ENCODE measurements at regions not wholly inside any gene's neighbourhood (a gene's known extent, or its start where the extent isn't known, plus 50 kb on each side); places are given as distances from the start of the nearest gene placed in this dataset.

GRCh38 chr18:1408376-1408775 is 503.7 kb downstream of the ADCYAP1 start (continued):
- TF ChIP-seq REST (IDR thresholded peaks at IDR 0.05; ENCODE audit: low read depth) (no peak), ZNF274 (IDR thresholded peaks at IDR 0.05; ENCODE audit: low read depth, low read length) (no peak)

- ChIA-PET CTCF (no interaction called here), POLR2A (no interaction called here), RAD21 (ENCODE audit: low non-redundant PET in 1 of 2, low total read pairs in 2 of 2, uncharacterized antibody in 2 of 2, unreplicated experiment in 2 of 2) (no interaction called here)
- no peak for ATAC-seq
- H3K4me2 ChIP-seq (ENCODE audit: low read length): no peak overlapping the region
- H3K36me3 ChIP-seq (ENCODE audit: control insufficient read depth in 1 of 2, insufficient read depth in 2 of 2, low read length in 2 of 2): no peaks in the 10 kb centered on the region
- intact Hi-C loops (cut with micrococcal nuclease): no loop called here
- no peaks in the 10 kb centered on the region for H3K79me2 ChIP-seq (ENCODE audit: insufficient read depth, low read length)
- H4K20me1 ChIP-seq (ENCODE audit: insufficient read depth): no peaks in the 10 kb centered on the region
- H3K9ac ChIP-seq (ENCODE audit: low read length): no peak overlapping the region
- H3K27ac ChIP-seq (ENCODE audit: low read depth, low read length): no peak overlapping the region
- H2AFZ ChIP-seq (ENCODE audit: low read depth, low read length, poor library complexity, severe bottlenecking): no peak overlapping the region
- TF ChIP-seq ZFX (IDR thresholded peaks at IDR 0.05) (no peak), FOSL1 (IDR thresholded peaks at IDR 0.05; ENCODE audit: low read depth) (0 out of 2 replicates have a peak, but pooled peaks have one; percentile 9)
- H3K4me1 ChIP-seq (ENCODE audit: control insufficient read depth in 1 of 2, insufficient read depth in 2 of 2, low read length in 2 of 2): no peaks in the 10 kb centered on the region
- DNase-seq (ENCODE audit: low read depth, low spot score): no peak
- no peak overlapping the region for H3K4me3 ChIP-seq (replicated peaks in 1 of 2; ENCODE audit: low read depth in 1 of 2, low read length in 2 of 2)
- BruUV-seq (replicated peaks): no TSS peak
- H3K9me2 ChIP-seq (ENCODE audit: insufficient read depth): no peaks in the 10 kb centered on the region
- H3K9me3 ChIP-seq (ENCODE audit: control insufficient read depth in 1 of 2, insufficient read depth in 1 of 2, low read depth in 1 of 2, low read length in 2 of 2): no peaks in the 10 kb centered on the region
- 0 out of 2 replicates have a peak, but pooled peaks cover 7% of the 10 kb centered on the region for H3K27me3 ChIP-seq (ENCODE audit: insufficient read depth, low read length)
These were observed 508.1 kb downstream of the ADCYAP1 start for GRCh38 chr18:1412655-1413322.
